Endothelial cell of umbilical vein (primary cell): ENCODE measurements at regions not wholly inside any gene's neighbourhood (a gene's known extent, or its start where the extent isn't known, plus 50 kb on each side); places are given as distances from the start of the nearest gene placed in this dataset.

Experiments
- CTCF ChIP-seq, 2 donors: IDR thresholded peaks; 1 replicate in 1 of 2; 2 replicates in 1 of 2; pipeline ENCODE4 v1.5.1; 2011; ENCODE audit warnings: low read length in 2 of 2, mild to moderate bottlenecking in 2 of 2, moderate library complexity in 2 of 2, control low read depth in 1 of 2, inconsistent platforms in 1 of 2, low read depth in 1 of 2; ENCODE audit not compliant: insufficient read depth in 1 of 2; ENCODE audit errors: extremely low read depth in 1 of 2
- EZH2 ChIP-seq: IDR thresholded peaks from 2 replicates; pipeline ENCODE4 v1.6.1; 2012; ENCODE audit warnings: borderline replicate concordance, low read depth, mild to moderate bottlenecking, moderate library complexity, low read length, inconsistent platforms; ENCODE audit not compliant: severe bottlenecking
- JUN ChIP-seq: IDR thresholded peaks from 2 replicates; pipeline ENCODE4 v1.6.1; 2011; ENCODE audit warnings: borderline replicate concordance, low read depth; ENCODE audit not compliant: insufficient read length, insufficient read depth
- MAX ChIP-seq: IDR thresholded peaks from 2 replicates; pipeline ENCODE4 v1.6.1; 2011; ENCODE audit not compliant: insufficient read depth, insufficient read length
- MYC ChIP-seq: IDR thresholded peaks from one replicate; pipeline ENCODE4 v1.6.1; 2011; ENCODE audit warnings: mild to moderate bottlenecking, low read depth, low read length
- POLR2A ChIP-seq: IDR thresholded peaks from 2 replicates; pipeline ENCODE4 v1.6.1; 2012; ENCODE audit warnings: low read depth, mild to moderate bottlenecking, control low read depth, low read length

- TF ChIP-seq JUN = no peak
- no peak for TF ChIP-seq MAX
- TF ChIP-seq CTCF (IDR thresholded peaks at IDR 0.05; ENCODE audit: extremely low read depth in 1 of 2, insufficient read depth in 1 of 2, low read depth in 1 of 2, low read length in 2 of 2) = no peak
- no peak for TF ChIP-seq POLR2A
- no peak for TF ChIP-seq MYC
- no peak for TF ChIP-seq EZH2
These were observed 843.8 kb upstream of the ACVR2A start for GRCh38 chr2:147001061-147001460.
